Uterus (tissue), 3 donors: ENCODE measurements at regions not wholly inside any gene's neighbourhood (a gene's known extent, or its start where the extent isn't known, plus 50 kb on each side); places are given as distances from the start of the nearest gene placed in this dataset.

Experiments used
- DNase-seq, 2 donors: peaks; one replicate each; pipeline ENCODE4 v3.0.0-alpha.2; 2019 to 2020
- H3K27ac ChIP-seq, 2 donors: fragments of 200-600 bp; sonication (generic); 1 replicate in 1 of 2; 2 replicates in 1 of 2; pipeline ENCODE4 v1.5.1; 2016 to 2018
- H3K27me3 ChIP-seq, 2 donors: fragments of 200-600 bp; sonication (generic); one replicate each; pipeline ENCODE4 v1.5.1; 2018 to 2019; ENCODE audit warnings: control low read depth in 1 of 2
- H3K36me3 ChIP-seq, 2 donors: fragments of 200-600 bp; sonication (generic); one replicate each; pipeline ENCODE4 v1.5.1; 2019; ENCODE audit warnings: control low read depth in 1 of 2
- H3K4me1 ChIP-seq, 2 donors: fragments of 200-600 bp; sonication (generic); one replicate each; pipeline ENCODE4 v1.5.1; 2018 to 2019; ENCODE audit warnings: control low read depth in 1 of 2
- H3K4me3 ChIP-seq, 2 donors: fragments of 200-600 bp; sonication (generic); 1 replicate in 1 of 2; 2 replicates in 1 of 2; pipeline ENCODE4 v1.5.1; 2018 to 2019; ENCODE audit warnings: mild to moderate bottlenecking in 1 of 2
- H3K9me3 ChIP-seq, 2 donors: fragments of 200-600 bp; sonication (generic); one replicate each; pipeline ENCODE4 v1.5.1; 2019; ENCODE audit warnings: control low read depth in 1 of 2
- CTCF ChIP-seq, 4 experiments: fragments of 200-600 bp in 2 of 4; fragments of 450-650 bp in 2 of 4; sonication (generic) in 2 of 4; IDR thresholded peaks; one replicate each; pipeline ENCODE4 v1.5.1; 2016 to 2019; ENCODE audit warnings: antibody characterized with exemption in 4 of 4, mild to moderate bottlenecking in 2 of 4, moderate library complexity in 1 of 4
- POLR2A ChIP-seq, 2 donors: fragments of 450-650 bp; IDR thresholded peaks; one replicate each; pipeline ENCODE4 v1.6.1; 2016; ENCODE audit warnings: antibody characterized with exemption in 2 of 2, mild to moderate bottlenecking in 1 of 2, moderate library complexity in 1 of 2
- intact Hi-C: fragments of 100-400 bp; cut with DNase I; formaldehyde crosslinking; loops from one replicate; pipeline ENCODE4 v1.15.1; 2023; ENCODE audit warnings: low total_unique reads
- donor health status: DM: yes; HTN: yes; CAD: no.

GRCh38 chr2:126839796-126840195, 58.9 kb upstream of the TEX51 start:
- H3K27me3 ChIP-seq, result no peaks in the 10 kb centered on the region

DNA sequence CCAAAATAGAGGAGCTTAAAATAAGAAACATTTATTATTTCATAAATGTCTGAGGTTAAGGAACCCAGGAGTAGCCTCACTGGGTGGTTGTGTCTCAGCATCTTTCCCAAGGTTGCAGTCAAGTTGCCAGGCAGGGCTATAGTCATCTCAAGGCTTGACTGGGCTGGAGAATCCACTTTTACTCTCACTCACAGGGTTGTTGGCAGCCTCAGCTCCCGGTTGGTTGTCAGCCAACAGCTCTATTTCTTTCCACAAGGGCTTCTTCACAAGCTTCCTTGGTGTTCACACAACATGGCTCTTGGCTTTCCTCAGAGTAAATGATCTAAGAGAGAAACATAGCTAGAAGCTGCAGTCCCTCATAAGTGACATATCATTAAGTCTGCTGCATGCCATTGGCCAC, 55.6 kb upstream of the TEX51 start:
- intact Hi-C loops, result no loop called here
- no peaks in the 10 kb centered on the region for H3K9me3 ChIP-seq
- no peak for DNase-seq
- TF ChIP-seq CTCF (IDR thresholded peaks at IDR 0.05) (no peak), POLR2A (IDR thresholded peaks at IDR 0.05) (no peak)
- H3K4me3 ChIP-seq, result no peak overlapping the region
- H3K4me1 ChIP-seq, result no peaks in the 10 kb centered on the region
- no peak overlapping the region for H3K27ac ChIP-seq
- no peaks in the 10 kb centered on the region for H3K27me3 ChIP-seq
- no peaks in the 10 kb centered on the region for H3K36me3 ChIP-seq

More at GRCh38 chr2:126839796-126840195, 58.9 kb upstream of the TEX51 start:
- intact Hi-C loops, result no loop called here
- no peak for DNase-seq
- Histone ChIP-seq H3K4me1 (no peaks in the 10 kb centered on the region), H3K4me3 (no peak overlapping the region), H3K36me3 (no peaks in the 10 kb centered on the region), H3K27ac (no peak overlapping the region), H3K9me3 (no peaks in the 10 kb centered on the region)
- no peak for TF ChIP-seq CTCF (IDR thresholded peaks at IDR 0.05)
- TF ChIP-seq POLR2A (IDR thresholded peaks at IDR 0.05), result no peak

DNA sequence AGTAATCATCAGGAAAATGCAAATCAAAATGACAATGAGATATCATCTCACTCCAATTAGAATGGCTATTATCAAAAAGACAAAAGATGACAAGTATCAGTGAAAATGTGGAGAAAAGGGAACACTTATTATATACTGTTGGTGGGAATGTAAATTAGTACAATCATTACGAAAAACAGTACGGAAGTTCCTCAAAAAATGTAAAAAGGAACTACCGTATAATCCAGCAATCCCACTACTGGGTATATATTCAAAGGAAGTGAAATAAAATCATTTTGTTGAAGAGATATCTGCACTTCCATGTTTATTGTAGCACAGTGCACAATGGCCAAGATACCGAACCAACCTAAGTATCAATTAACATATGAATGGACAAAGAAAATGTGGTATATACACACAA, 52.4 kb upstream of the TEX51 start:
- Histone ChIP-seq H3K4me1 (no peaks in the 10 kb centered on the region), H3K36me3 (no peaks in the 10 kb centered on the region), H3K4me3 (no peak overlapping the region), H3K9me3 (no peaks in the 10 kb centered on the region), H3K27me3 (no peaks in the 10 kb centered on the region), H3K27ac (no peak overlapping the region)
- DNase-seq, result no peak
- TF ChIP-seq POLR2A (IDR thresholded peaks at IDR 0.05) (no peak), CTCF (IDR thresholded peaks at IDR 0.05) (no peak)
- intact Hi-C loops, result no loop called here
